CD4-positive, alpha-beta T cell (primary cell): ENCODE measurements at regions not wholly inside any gene's neighbourhood (a gene's known extent, or its start where the extent isn't known, plus 50 kb on each side); places are given as distances from the start of the nearest gene placed in this dataset.

Source experiments
- ATAC-seq: fragments of 200-7000 bp; cut with Tn5 transposase; one replicate; pipeline ENCODE4 v1.10.0; 2022; ENCODE audit warnings: mild to moderate bottlenecking; ENCODE audit not compliant: poor library complexity
- CTCF ChIA-PET: fragments of 350-600 bp; sonication (Branson Sonifier 250); formaldehyde crosslinking; loops from one replicate; lab custom pipeline; 2021; ENCODE audit warnings: antibody characterized with exemption, inconsistent platforms; lab: Charles Lee
- POLR2A ChIA-PET: fragments of 350-600 bp; sonication (Branson Sonifier 250); formaldehyde crosslinking; loops from one replicate; lab custom pipeline; 2021; ENCODE audit warnings: antibody characterized with exemption, inconsistent platforms; lab: Charles Lee
- DNase-seq, 14 experiments: peaks; one replicate each; pipeline ENCODE4 v3.0.0-alpha.2; 2013 to 2020; ENCODE audit warnings: mixed read lengths in 2 of 14
- H3K27ac ChIP-seq, 2 donors: one replicate each; pipeline versions ENCODE4 v1.5.1 to v1.7.0; 2013; ENCODE audit warnings: low read length in 2 of 2, low read depth in 1 of 2, mild to moderate bottlenecking in 1 of 2
- H3K27me3 ChIP-seq, 2 experiments: 1 replicate in 1 of 2; 2 replicates in 1 of 2; pipeline versions ENCODE4 v1.6.1 to v1.7.0; 2013; ENCODE audit warnings: low read length in 2 of 2, control low read depth in 1 of 2, mild to moderate bottlenecking in 1 of 2, moderate library complexity in 1 of 2; ENCODE audit not compliant: insufficient read depth in 2 of 2, control insufficient read depth in 1 of 2
- H3K36me3 ChIP-seq: one replicate; pipeline ENCODE4 v1.6.1; 2013; ENCODE audit warnings: low read length, control low read depth; ENCODE audit not compliant: insufficient read depth
- H3K4me1 ChIP-seq: one replicate; pipeline ENCODE4 v1.6.1; 2013; ENCODE audit warnings: low read length, control low read depth; ENCODE audit not compliant: insufficient read depth
- H3K4me3 ChIP-seq: one replicate; pipeline ENCODE4 v1.5.1; 2013; ENCODE audit warnings: mild to moderate bottlenecking, low read length, moderate library complexity
- H3K9me3 ChIP-seq, 2 experiments: 1 replicate in 1 of 2; 2 replicates in 1 of 2; pipeline versions ENCODE4 v1.6.1 to v1.7.0; 2013; ENCODE audit warnings: low read length in 2 of 2, mild to moderate bottlenecking in 2 of 2, control low read depth in 1 of 2, moderate library complexity in 1 of 2; ENCODE audit not compliant: control insufficient read depth in 1 of 2, insufficient read depth in 1 of 2
- H3K27ac Mint-ChIP-seq: one replicate; pipeline ENCODE4 v1.8.0; 2020; ENCODE audit warnings: mixed read lengths
- H3K27me3 Mint-ChIP-seq: one replicate; pipeline ENCODE4 v1.8.0; 2021; ENCODE audit warnings: mixed read lengths
- H3K36me3 Mint-ChIP-seq: one replicate; pipeline ENCODE4 v1.8.0; 2021; ENCODE audit warnings: low read depth, mixed read lengths
- H3K4me1 Mint-ChIP-seq: one replicate; pipeline ENCODE4 v1.8.0; 2021; ENCODE audit warnings: low read depth, mixed read lengths
- H3K4me3 Mint-ChIP-seq: one replicate; pipeline ENCODE4 v1.8.0; 2020; ENCODE audit warnings: mild to moderate bottlenecking, mixed read lengths
- H3K9me3 Mint-ChIP-seq: one replicate; pipeline ENCODE4 v1.8.0; 2020; ENCODE audit warnings: mixed read lengths
- CTCF ChIP-seq: fragments of 200-600 bp; IDR thresholded peaks from one replicate; pipeline ENCODE4 v1.8.0; 2022; ENCODE audit warnings: antibody characterized with exemption, mild to moderate bottlenecking
- intact Hi-C, 2 experiments: fragments of 100-400 bp; cut with DNase I in 1 of 2; cut with micrococcal nuclease in 1 of 2; formaldehyde crosslinking; loops; one replicate each; pipeline versions ENCODE4 v1.15.1 to v1.9.0; 2023 to 2025; cut with DNase I, micrococcal nuclease

GRCh38 chr14:22266142-22266442, 322.9 kb downstream of the DAD1 start:
- H3K36me3 ChIP-seq: no peaks in the 10 kb centered on the region
- no peaks in the 10 kb centered on the region for H3K4me1 ChIP-seq
- no peaks in the 10 kb centered on the region for H3K9me3 ChIP-seq
- Mint-ChIP-seq H3K36me3 (no peaks in the 10 kb centered on the region), H3K9me3 (no peaks in the 10 kb centered on the region), H3K4me3 (no peak overlapping the region), H3K27me3 (no peaks in the 10 kb centered on the region), H3K4me1 (peaks cover 8% of the 10 kb centered on the region), H3K27ac (peak overlapping the region; percentile 82)
- ChIA-PET POLR2A (no interaction called here), CTCF (no interaction called here)
- no peak overlapping the region for H3K4me3 ChIP-seq
- no peak for ATAC-seq
- DNase-seq: no peak
- H3K27me3 ChIP-seq: no peaks in the 10 kb centered on the region
- intact Hi-C loops: no loop called here
- no peak for TF ChIP-seq CTCF
- no peak overlapping the region for H3K27ac ChIP-seq

- Histone ChIP-seq H3K4me1 (no peaks in the 10 kb centered on the region), H3K27ac (no peak overlapping the region), H3K9me3 (no peaks in the 10 kb centered on the region), H3K27me3 (no peaks in the 10 kb centered on the region), H3K4me3 (no peak overlapping the region), H3K36me3 (no peaks in the 10 kb centered on the region)
- DNase-seq (peak in 4 of 14 experiments; percentile 14 to 37 (median 20)), ATAC-seq (no peak)
- intact Hi-C loops: no loop called here
- POLR2A ChIA-PET: no interaction called here
- no peaks in the 10 kb centered on the region for H3K27me3 Mint-ChIP-seq
- no peak for TF ChIP-seq CTCF
- CTCF ChIA-PET: no interaction called here
- H3K9me3 Mint-ChIP-seq: no peaks in the 10 kb centered on the region
- H3K4me3 Mint-ChIP-seq: peak overlapping the region; percentile 48
- H3K27ac Mint-ChIP-seq: peak overlapping the region; percentile 82
- H3K36me3 Mint-ChIP-seq: no peaks in the 10 kb centered on the region
- peaks cover 8% of the 10 kb centered on the region for H3K4me1 Mint-ChIP-seq
Observed at GRCh38 chr14:22265319-22266141, 323.5 kb downstream of the DAD1 start.

- intact Hi-C loops: no loop called here
- no peak for TF ChIP-seq CTCF
- Histone ChIP-seq H3K4me3 (no peak overlapping the region), H3K27me3 (no peaks in the 10 kb centered on the region), H3K4me1 (no peaks in the 10 kb centered on the region), H3K9me3 (no peaks in the 10 kb centered on the region), H3K27ac (no peak overlapping the region), H3K36me3 (no peaks in the 10 kb centered on the region)
- H3K4me1 Mint-ChIP-seq: peaks cover 8% of the 10 kb centered on the region
- H3K27me3 Mint-ChIP-seq: no peaks in the 10 kb centered on the region
- ATAC-seq (no peak), DNase-seq (no peak)
- H3K9me3 Mint-ChIP-seq: no peaks in the 10 kb centered on the region
- ChIA-PET POLR2A (no interaction called here), CTCF (no interaction called here)
- no peaks in the 10 kb centered on the region for H3K36me3 Mint-ChIP-seq
- H3K27ac Mint-ChIP-seq: peak overlapping the region; percentile 82
- H3K4me3 Mint-ChIP-seq: no peak overlapping the region
Observed at GRCh38 chr14:22264759-22265158, 324.3 kb downstream of the DAD1 start.
